ENCODE measurements at regions not wholly inside any gene's neighbourhood (a gene's known extent, or its start where the extent isn't known, plus 50 kb on each side); places are given as distances from the start of the nearest gene placed in this dataset.

GRCh38 chr1:157286096-157286495 lies 147.9 kb upstream of the ETV3 start:
- TF ChIP-seq CTCF (IDR thresholded peaks at IDR 0.05; ENCODE audit: low read depth, low read length) (no peak), EZH2phosphoT487 (IDR thresholded peaks at IDR 0.05; ENCODE audit: low read depth) (no peak)

Measured in OCI-LY3 (cell line).